HG03135 (cell line): ENCODE measurements at regions not wholly inside any gene's neighbourhood (a gene's known extent, or its start where the extent isn't known, plus 50 kb on each side); places are given as distances from the start of the nearest gene placed in this dataset.
"Not testable (repeated sequence)": the region's sequence is repeated elsewhere in the genome, so short reads cannot be mapped to it uniquely, and the experiment has no call there.

Source experiments
- ATAC-seq: cut with Tn5 transposase; IDR thresholded peaks from one replicate; pipeline ENCODE4 v1.9.1; 2021; ENCODE audit warnings: mild to moderate bottlenecking, moderate library complexity; ENCODE audit not compliant: unreplicated experiment

- ATAC-seq: not testable (repeated sequence)
Measured at GRCh38 chr21:7743940-7744339, 2777.4 kb upstream of the TPTE start.

GRCh38 chr21:7744406-7745099 lies 2776.8 kb upstream of the TPTE start:
- peak; percentile 97 for ATAC-seq

GRCh38 chr21:7745100-7745450 lies 2776.3 kb upstream of the TPTE start:
- peak; percentile 78 for ATAC-seq

GRCh38 chr21:7747964-7748363 lies 2773.4 kb upstream of the TPTE start:
- not testable (repeated sequence) for ATAC-seq

- not testable (repeated sequence) for ATAC-seq
Measured at GRCh38 chr21:7752611-7753010, 2768.8 kb upstream of the TPTE start.

GRCh38 chr21:7753380-7753877 lies 2768.0 kb upstream of the TPTE start:
- not testable (repeated sequence) for ATAC-seq

GRCh38 chr21:7769985-7770384 lies 2751.4 kb upstream of the TPTE start:
- ATAC-seq: not testable (repeated sequence)

- ATAC-seq: not testable (repeated sequence)
Measured at GRCh38 chr21:7774219-7774618, 2747.2 kb upstream of the TPTE start.

- not testable (repeated sequence) for ATAC-seq
Measured at GRCh38 chr21:7775327-7775984, 2745.9 kb upstream of the TPTE start.

- not testable (repeated sequence) for ATAC-seq
Measured at GRCh38 chr21:7776035-7776434, 2745.3 kb upstream of the TPTE start.

GRCh38 chr21:7776622-7777021 lies 2744.8 kb upstream of the TPTE start:
- not testable (repeated sequence) for ATAC-seq

- not testable (repeated sequence) for ATAC-seq
Measured at GRCh38 chr21:7777289-7777688, 2744.1 kb upstream of the TPTE start.

- not testable (repeated sequence) for ATAC-seq
Measured at GRCh38 chr21:7787427-7788078, 2733.8 kb upstream of the TPTE start.

- ATAC-seq: not testable (repeated sequence)
Measured at GRCh38 chr21:7793797-7794196, 2727.6 kb upstream of the TPTE start.

- ATAC-seq: not testable (repeated sequence)
Measured at GRCh38 chr21:7797328-7797727, 2724.1 kb upstream of the TPTE start.

GRCh38 chr21:7798446-7798845 lies 2722.9 kb upstream of the TPTE start:
- ATAC-seq: not testable (repeated sequence)

GRCh38 chr21:7799697-7800096 lies 2721.7 kb upstream of the TPTE start:
- ATAC-seq: not testable (repeated sequence)

GRCh38 chr21:7813475-7813874 lies 2707.9 kb upstream of the TPTE start:
- not testable (repeated sequence) for ATAC-seq

GRCh38 chr21:7817013-7817412 lies 2704.4 kb upstream of the TPTE start:
- ATAC-seq: not testable (repeated sequence)

GRCh38 chr21:7819301-7819700 lies 2702.1 kb upstream of the TPTE start:
- ATAC-seq: not testable (repeated sequence)

GRCh38 chr21:7825627-7826026 lies 2695.8 kb upstream of the TPTE start:
- ATAC-seq: not testable (repeated sequence)

GRCh38 chr21:7826174-7826573 lies 2695.2 kb upstream of the TPTE start:
- not testable (repeated sequence) for ATAC-seq
